Astrocyte of the spinal cord (primary cell): ENCODE measurements at regions not wholly inside any gene's neighbourhood (a gene's known extent, or its start where the extent isn't known, plus 50 kb on each side); places are given as distances from the start of the nearest gene placed in this dataset.

Source experiments
- DNase-seq: peaks from one replicate; pipeline ENCODE4 v3.0.0; 2011; ENCODE audit warnings: low read depth, low spot score
- H3K4me3 ChIP-seq: 2 replicates; pipeline ENCODE4 v1.5.1; 2011; ENCODE audit warnings: low read depth, mild to moderate bottlenecking, low read length, moderate library complexity
- in situ Hi-C: cut with HindIII; loops from 2 replicates; pipeline ENCODE4 v1.10.0; 2017; ENCODE audit warnings: low sequenced_read_pairs
- TF ChIP-seq, protein P1 (sequence below): IDR thresholded peaks from 2 replicates; pipeline ENCODE4 v1.5.1; 2012; ENCODE audit warnings: low read depth, mild to moderate bottlenecking, low read length, inconsistent platforms

DNA sequence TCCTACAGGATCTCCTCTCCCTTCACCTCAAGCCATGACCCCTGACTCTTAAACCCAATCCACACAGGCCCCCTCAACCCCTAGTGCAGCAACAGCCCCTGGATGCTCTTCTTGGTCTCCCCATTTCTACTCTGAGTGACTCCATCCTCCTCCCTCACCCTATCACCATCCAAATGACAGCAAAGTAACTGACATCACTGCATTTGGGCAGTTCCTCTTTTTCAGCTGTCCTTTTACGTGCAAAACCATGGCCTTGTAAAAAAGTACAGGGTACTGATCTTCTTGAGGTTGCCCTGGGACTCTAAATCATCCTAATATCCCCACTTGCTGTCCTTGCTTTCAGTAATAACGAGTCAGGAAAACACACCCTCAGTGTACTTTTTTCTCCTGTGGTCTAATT, 454.9 kb downstream of the ADRA2A start:
- no peak for DNase-seq
- TF ChIP-seq, protein P1, sequence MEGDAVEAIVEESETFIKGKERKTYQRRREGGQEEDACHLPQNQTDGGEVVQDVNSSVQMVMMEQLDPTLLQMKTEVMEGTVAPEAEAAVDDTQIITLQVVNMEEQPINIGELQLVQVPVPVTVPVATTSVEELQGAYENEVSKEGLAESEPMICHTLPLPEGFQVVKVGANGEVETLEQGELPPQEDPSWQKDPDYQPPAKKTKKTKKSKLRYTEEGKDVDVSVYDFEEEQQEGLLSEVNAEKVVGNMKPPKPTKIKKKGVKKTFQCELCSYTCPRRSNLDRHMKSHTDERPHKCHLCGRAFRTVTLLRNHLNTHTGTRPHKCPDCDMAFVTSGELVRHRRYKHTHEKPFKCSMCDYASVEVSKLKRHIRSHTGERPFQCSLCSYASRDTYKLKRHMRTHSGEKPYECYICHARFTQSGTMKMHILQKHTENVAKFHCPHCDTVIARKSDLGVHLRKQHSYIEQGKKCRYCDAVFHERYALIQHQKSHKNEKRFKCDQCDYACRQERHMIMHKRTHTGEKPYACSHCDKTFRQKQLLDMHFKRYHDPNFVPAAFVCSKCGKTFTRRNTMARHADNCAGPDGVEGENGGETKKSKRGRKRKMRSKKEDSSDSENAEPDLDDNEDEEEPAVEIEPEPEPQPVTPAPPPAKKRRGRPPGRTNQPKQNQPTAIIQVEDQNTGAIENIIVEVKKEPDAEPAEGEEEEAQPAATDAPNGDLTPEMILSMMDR, result no peak
- in situ Hi-C loops, result no loop called here
- no peak overlapping the region for H3K4me3 ChIP-seq

DNA sequence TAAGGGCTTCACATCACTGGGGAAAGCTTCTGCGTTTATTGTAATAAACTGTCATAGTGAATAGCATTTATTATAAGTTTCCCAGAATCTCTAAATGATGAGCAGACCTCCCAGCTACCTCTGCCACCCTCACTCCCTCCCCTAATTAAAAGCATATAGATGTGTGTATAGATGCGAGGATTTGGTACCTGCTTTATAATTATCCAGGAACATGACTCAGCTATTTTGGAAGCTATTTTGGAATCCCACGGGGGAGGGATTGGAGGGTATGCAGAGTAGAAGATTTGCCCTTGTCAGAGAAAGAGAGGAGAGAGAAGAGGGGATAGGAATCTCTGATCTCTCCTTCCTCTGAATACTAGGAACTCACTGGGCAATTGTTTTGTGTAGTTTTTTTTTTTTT, 455.3 kb downstream of the ADRA2A start:
- no peak overlapping the region for H3K4me3 ChIP-seq
- DNase-seq, result no peak
- in situ Hi-C loops, result no loop called here
- TF ChIP-seq, protein P1, result no peak

DNA sequence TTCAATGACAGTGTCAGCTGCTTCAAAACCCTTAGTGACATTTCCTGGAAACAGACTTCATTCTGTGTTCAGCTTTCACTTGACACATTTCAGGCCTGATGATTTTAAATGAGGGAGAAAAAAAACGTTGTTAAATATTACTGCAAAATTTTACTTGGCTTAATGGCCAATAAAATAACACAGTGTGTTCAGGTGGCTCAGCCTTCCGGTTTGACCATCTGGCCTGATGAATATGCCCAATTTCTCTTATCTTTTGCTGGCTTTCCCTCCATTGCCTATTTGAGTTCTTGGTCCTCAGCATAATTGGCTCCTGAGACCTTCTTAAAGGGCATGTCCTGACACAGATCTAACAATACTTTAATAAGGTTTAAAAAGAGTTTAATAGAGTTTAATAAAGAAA, 462.4 kb downstream of the ADRA2A start:
- DNase-seq, result no peak
- in situ Hi-C loops, result no loop called here
- TF ChIP-seq, protein P1, result no peak

DNA sequence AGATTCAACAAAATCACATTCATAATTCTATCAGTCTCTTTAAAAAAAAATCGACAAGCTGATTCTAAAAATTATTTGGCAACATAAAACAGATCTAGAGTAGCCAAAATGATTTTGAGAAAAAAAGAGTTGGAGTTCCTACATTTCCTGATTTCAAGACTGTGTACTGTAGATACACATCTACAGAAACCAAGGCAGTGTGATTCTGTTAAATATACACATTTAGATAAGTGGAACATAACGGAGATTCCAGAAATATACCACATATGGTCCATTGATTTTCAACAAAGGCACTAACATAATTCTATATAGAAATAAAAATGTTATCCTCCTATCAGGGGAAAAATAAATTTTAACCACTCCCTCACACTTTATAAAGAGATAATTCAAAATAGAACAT, 467.0 kb downstream of the ADRA2A start:
- no peak for DNase-seq
- no peak overlapping the region for H3K4me3 ChIP-seq
- in situ Hi-C loops, result no loop called here
- TF ChIP-seq, protein P1, result no peak

More for the DNA sequence above, 462.4 kb downstream of the ADRA2A start:
- no peak overlapping the region for H3K4me3 ChIP-seq

DNA sequence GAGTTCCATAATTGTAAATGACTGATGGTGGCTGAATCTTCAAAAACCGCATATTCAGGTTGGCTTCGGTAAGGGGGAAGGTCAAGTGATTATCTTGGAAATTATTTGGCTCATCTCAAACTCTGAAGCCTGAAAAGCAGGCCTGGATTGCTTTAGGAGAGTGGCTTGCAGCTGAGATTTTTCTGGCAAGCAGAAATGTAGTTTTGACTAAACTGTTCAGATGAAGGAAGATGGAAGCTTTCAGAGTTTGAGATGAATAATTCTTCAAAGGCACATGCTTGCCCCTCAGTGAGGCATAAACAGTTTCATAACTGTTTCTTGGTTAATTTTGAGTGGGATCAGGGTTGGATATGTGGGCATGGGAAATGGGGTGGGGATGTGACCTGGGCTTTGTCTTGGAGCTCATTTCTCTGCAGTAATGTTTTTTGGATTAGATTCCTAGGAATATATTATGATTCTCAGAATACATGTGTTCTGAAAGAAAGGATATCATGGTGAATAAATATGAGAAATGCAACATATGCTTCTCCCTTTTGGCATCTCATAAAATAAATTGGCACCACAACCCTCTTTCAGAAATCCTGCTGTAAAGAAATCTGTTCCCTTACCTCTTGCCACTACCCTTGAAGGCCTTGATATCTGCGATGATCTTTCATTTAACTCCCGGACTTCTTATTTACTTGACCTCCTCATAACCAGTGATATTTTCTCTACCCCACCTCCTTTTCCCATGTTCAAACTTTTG, 469.2 kb downstream of the ADRA2A start:
- in situ Hi-C loops, result no loop called here
- TF ChIP-seq, protein P1, result no peak
- no peak overlapping the region for H3K4me3 ChIP-seq
- DNase-seq, result no peak

DNA sequence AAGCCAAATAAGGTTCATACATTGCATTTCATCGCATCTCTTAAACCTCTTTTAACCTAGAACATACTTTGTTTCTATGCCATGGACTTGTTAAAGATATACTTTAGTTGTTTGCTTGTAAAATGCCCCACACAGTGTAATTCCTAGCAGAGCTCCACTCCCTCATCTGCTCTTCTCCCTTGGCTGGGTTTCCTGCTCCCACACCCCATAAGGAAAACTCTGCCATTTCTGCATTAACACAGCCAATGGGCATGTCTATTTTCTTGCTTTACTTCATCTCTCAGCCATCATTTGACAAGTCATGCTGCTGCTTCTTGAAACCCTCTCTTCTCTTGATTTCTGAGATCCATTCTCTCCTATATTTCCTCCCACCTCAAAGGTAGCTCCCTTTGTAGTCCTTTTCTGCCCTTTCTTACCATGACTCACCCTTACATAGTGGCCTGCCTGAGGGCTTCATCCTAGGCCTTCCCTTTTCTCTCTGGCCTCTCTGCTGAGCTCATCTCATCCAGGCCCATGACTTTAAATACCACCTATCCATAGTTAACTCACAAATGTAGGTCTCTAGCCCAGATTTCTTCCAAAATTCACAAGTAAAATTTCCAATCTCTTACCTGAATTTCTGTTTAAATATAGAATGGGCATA, 471.4 kb downstream of the ADRA2A start:
- no peak for DNase-seq
- no peak overlapping the region for H3K4me3 ChIP-seq
- in situ Hi-C loops, result no loop called here
- TF ChIP-seq, protein P1, result no peak
